ENCODE measurements at regions not wholly inside any gene's neighbourhood (a gene's known extent, or its start where the extent isn't known, plus 50 kb on each side); places are given as distances from the start of the nearest gene placed in this dataset.

DNA sequence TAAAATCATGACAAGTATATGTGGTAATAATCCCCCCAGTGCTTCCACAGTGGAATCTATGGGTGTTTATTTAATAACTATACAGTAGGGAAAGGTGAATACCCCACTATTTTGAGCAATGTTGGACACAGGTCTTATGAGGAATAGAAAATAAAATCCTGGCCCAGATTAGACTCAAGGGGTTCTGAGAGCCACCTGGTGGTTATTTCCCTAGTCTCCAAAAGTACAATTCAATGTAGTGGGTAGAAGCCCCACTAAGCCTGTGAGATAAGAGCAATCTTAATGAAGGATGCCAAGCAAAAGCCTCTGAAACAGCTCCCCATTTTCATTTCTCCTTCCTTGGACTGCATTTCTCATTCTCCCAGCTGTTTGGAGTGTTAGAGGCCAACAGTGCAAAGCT, 328.2 kb upstream of the NR3C2 start:
- Histone ChIP-seq H2AFZ (ENCODE audit: low read length) (0 out of 2 replicates have a peak overlapping the region, but pooled peaks have one; percentile 3), H4K91ac (replicated peaks; ENCODE audit: insufficient read length, low read length) (no peak overlapping the region), H3K14ac (ENCODE audit: insufficient read length) (no peak overlapping the region), H2BK15ac (ENCODE audit: low read length) (no peak overlapping the region), H3K79me2 (ENCODE audit: control insufficient read depth in 1 of 2, insufficient read depth in 2 of 2, low read length in 2 of 2) (no peaks in the 10 kb centered on the region), H2BK20ac (ENCODE audit: low read length) (no peak overlapping the region), H3K18ac (ENCODE audit: extremely low read depth, low read length) (no peak overlapping the region), H3K4ac (replicated peaks; ENCODE audit: insufficient read length, low read depth, low read length) (no peak overlapping the region), H3K79me1 (ENCODE audit: low read depth, low read length) (no peaks in the 10 kb centered on the region), H3K4me3 (ENCODE audit: extremely low read depth in 1 of 4, insufficient read depth in 2 of 4, low read depth in 3 of 4, low read length in 4 of 4) (no peak overlapping the region), H3K36me3 (ENCODE audit: control insufficient read depth in 2 of 4, insufficient read depth in 4 of 4, low read length in 3 of 4) (no peaks in the 10 kb centered on the region), H2BK120ac (replicated peaks; ENCODE audit: low read depth, low read length) (no peak overlapping the region), H2AK5ac (ENCODE audit: low read depth, low read length) (no peak overlapping the region), H3K9ac (replicated peaks in 1 of 4; ENCODE audit: extremely low read depth in 1 of 4, low read depth in 3 of 4, low read length in 3 of 4) (no peak overlapping the region), H4K20me1 (replicated peaks in 1 of 2; ENCODE audit: control insufficient read depth in 1 of 2, insufficient read depth in 2 of 2, low read length in 2 of 2) (no peaks in the 10 kb centered on the region), H3K23me2 (ENCODE audit: low read depth, low read length) (no peaks in the 10 kb centered on the region), H3K56ac (replicated peaks; ENCODE audit: insufficient read length, low read depth, low read length) (no peak overlapping the region), H2BK12ac (ENCODE audit: low read depth, low read length) (no peak overlapping the region), H3K4me1 (replicated peaks in 1 of 4; ENCODE audit: control insufficient read depth in 3 of 4, insufficient read depth in 4 of 4, low read length in 3 of 4) (no peaks in the 10 kb centered on the region), H4K8ac (ENCODE audit: extremely low read depth, insufficient read depth, low read length) (no peak overlapping the region), H3K9me3 (ENCODE audit: insufficient read depth in 2 of 2, low read depth in 1 of 2, low read length in 1 of 2) (no peaks in the 10 kb centered on the region), H3K4me2 (ENCODE audit: insufficient read depth in 1 of 2, low read depth in 2 of 2, low read length in 2 of 2) (no peak overlapping the region), H3K27me3 (replicated peaks in 1 of 4; ENCODE audit: control insufficient read depth in 3 of 4, extremely low read depth in 1 of 4, insufficient read depth in 3 of 4, low read length in 3 of 4) (no peaks in the 10 kb centered on the region), H2BK5ac (ENCODE audit: low read depth, low read length) (no peak overlapping the region), H3K23ac (ENCODE audit: insufficient read length) (no peak overlapping the region), H4K5ac (ENCODE audit: insufficient read length, low read depth, low read length) (no peak overlapping the region), H3K27ac (ENCODE audit: low read depth, low read length) (no peak overlapping the region)
- POLR2A ChIA-PET (ENCODE audit: partially characterized antibody) = interaction anchor here (0.6 kb wide), 1 partner anchor 39 kb away, joined by 3 read pairs; no protein-coding TSS in a partner anchor
- FAIRE-seq = no peak
- TF ChIP-seq CBX8 (IDR thresholded peaks at IDR 0.05; ENCODE audit: borderline replicate concordance, low read depth, low read length) (no peak), HDAC6 (IDR thresholded peaks at IDR 0.05; ENCODE audit: low read depth, low read length) (no peak), KDM1A (IDR thresholded peaks at IDR 0.05; ENCODE audit: borderline replicate concordance, low read length) (no peak), RAD21 (IDR thresholded peaks at IDR 0.05 in 1 of 2, conservative IDR thresholded peaks at IDR 0.05 in 1 of 2; ENCODE audit: low read depth in 2 of 2, low read length in 2 of 2) (peak in 1 of 2 experiments; percentile 10; a peak in 1 of 4 replicates), EP300 (IDR thresholded peaks at IDR 0.05; ENCODE audit: borderline replicate concordance in 1 of 2, low read depth in 2 of 2, low read length in 2 of 2) (no peak), GABPA (IDR thresholded peaks at IDR 0.05; ENCODE audit: borderline replicate concordance, insufficient read depth, low read length) (no peak)
- no peak for DNase-seq (ENCODE audit: low read depth in 1 of 2, low spot score in 2 of 2)
- CTCF ChIA-PET (ENCODE audit: partially characterized antibody) = no interaction called here

All from H1 (cell line).